Germinal center (tissue), 1 donor: ENCODE measurements at regions not wholly inside any gene's neighbourhood (a gene's known extent, or its start where the extent isn't known, plus 50 kb on each side); places are given as distances from the start of the nearest gene placed in this dataset.
A peak's percentile ranks its signal among the peaks of the same experiment; 100 is the strongest.
"Not testable (repeated sequence)": the region's sequence is repeated elsewhere in the genome, so short reads cannot be mapped to it uniquely, and the experiment has no call there.

Source experiments
- DNase-seq: peaks from one replicate; pipeline ENCODE4 v3.0.0; 2012; ENCODE audit warnings: mixed read lengths, low spot score

- no peak for DNase-seq
Measured at GRCh38 chr4:189769131-189769530, 171.5 kb upstream of the FRG1 start.

- no peak for DNase-seq
Measured at GRCh38 chr4:189771696-189772361, 168.8 kb upstream of the FRG1 start.

GRCh38 chr4:189773909-189774308 is 166.8 kb upstream of the FRG1 start:
- DNase-seq, result no peak

GRCh38 chr4:189779281-189779980 is 161.2 kb upstream of the FRG1 start:
- no peak for DNase-seq

- DNase-seq, result no peak
Measured at GRCh38 chr4:189780391-189780790, 160.3 kb upstream of the FRG1 start.

- DNase-seq, result no peak
Measured at GRCh38 chr4:189784651-189785050, 156.0 kb upstream of the FRG1 start.

GRCh38 chr4:189785257-189785656 is 155.4 kb upstream of the FRG1 start:
- DNase-seq, result no peak

- no peak for DNase-seq
Measured at GRCh38 chr4:189786447-189786846, 154.2 kb upstream of the FRG1 start.

- DNase-seq, result no peak
Measured at GRCh38 chr4:189787216-189788031, 153.2 kb upstream of the FRG1 start.

- DNase-seq, result peak; percentile 46
Measured at GRCh38 chr4:189792924-189793618, 147.6 kb upstream of the FRG1 start.

- no peak for DNase-seq
Measured at GRCh38 chr4:189800545-189801088, 140.1 kb upstream of the FRG1 start.

GRCh38 chr4:189802884-189803283 is 137.8 kb upstream of the FRG1 start:
- no peak for DNase-seq

- no peak for DNase-seq
Measured at GRCh38 chr4:189804894-189805293, 135.8 kb upstream of the FRG1 start.

- no peak for DNase-seq
Measured at GRCh38 chr4:189806506-189806905, 134.2 kb upstream of the FRG1 start.

- DNase-seq, result no peak
Measured at GRCh38 chr4:189807031-189807430, 133.6 kb upstream of the FRG1 start.

GRCh38 chr4:189809241-189809735 is 131.4 kb upstream of the FRG1 start:
- DNase-seq, result no peak

- DNase-seq, result no peak
Measured at GRCh38 chr4:189809839-189810238, 130.8 kb upstream of the FRG1 start.

- DNase-seq, result not testable (repeated sequence)
Measured at GRCh38 chr4:189810318-189811181, 130.1 kb upstream of the FRG1 start.

GRCh38 chr4:189815404-189816192 is 125.1 kb upstream of the FRG1 start:
- no peak for DNase-seq

GRCh38 chr4:189822326-189822725 is 118.3 kb upstream of the FRG1 start:
- DNase-seq, result no peak
